GM19372 (cell line): ENCODE measurements at regions not wholly inside any gene's neighbourhood (a gene's known extent, or its start where the extent isn't known, plus 50 kb on each side); places are given as distances from the start of the nearest gene placed in this dataset.
"Not testable (repeated sequence)": the region's sequence is repeated elsewhere in the genome, so short reads cannot be mapped to it uniquely, and the experiment has no call there.

Experiments
- ATAC-seq: cut with Tn5 transposase; IDR thresholded peaks from one replicate; pipeline ENCODE4 v1.9.1; 2021; ENCODE audit warnings: mild to moderate bottlenecking, low read depth, moderate library complexity; ENCODE audit not compliant: unreplicated experiment

GRCh38 chrX:13518126-13518525, 51.3 kb upstream of the EGFL6 start:
- no peak for ATAC-seq

DNA sequence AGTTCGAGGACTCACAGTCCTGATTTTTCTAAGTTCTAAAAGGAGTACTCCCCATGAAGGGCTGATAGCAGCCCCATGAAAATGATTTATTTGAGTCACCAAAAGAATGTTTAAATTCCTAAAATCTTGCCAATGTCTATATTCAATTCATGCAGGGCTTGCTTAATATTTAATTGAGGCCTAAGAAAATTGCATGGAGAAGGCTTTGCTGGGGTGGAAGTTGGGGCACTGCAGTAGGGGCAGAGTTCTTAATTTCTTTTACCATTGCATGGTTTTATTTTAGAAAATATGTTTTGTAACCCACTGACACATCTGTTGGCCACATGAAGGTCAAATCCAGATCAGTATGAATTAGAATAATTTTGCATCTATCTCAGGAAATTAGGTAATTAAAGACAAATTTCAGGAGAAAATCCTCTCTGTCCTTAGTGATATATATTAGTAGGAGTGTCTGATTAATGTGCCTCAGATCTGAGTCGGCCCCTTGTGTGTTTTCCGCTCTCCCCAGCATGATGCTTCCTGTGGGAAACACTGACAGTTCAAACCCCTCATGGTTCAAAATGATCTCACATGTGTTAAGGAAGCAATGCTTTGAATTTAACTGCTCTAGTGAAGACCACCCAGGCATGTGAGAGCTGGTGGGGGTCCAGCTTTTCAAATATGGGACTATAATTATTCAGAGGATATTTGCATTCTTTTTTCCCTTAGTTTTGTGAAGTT, 54.0 kb upstream of the EGFL6 start:
- ATAC-seq: no peak

GRCh38 chrX:13511944-13512330, 57.5 kb upstream of the EGFL6 start:
- ATAC-seq: no peak

DNA sequence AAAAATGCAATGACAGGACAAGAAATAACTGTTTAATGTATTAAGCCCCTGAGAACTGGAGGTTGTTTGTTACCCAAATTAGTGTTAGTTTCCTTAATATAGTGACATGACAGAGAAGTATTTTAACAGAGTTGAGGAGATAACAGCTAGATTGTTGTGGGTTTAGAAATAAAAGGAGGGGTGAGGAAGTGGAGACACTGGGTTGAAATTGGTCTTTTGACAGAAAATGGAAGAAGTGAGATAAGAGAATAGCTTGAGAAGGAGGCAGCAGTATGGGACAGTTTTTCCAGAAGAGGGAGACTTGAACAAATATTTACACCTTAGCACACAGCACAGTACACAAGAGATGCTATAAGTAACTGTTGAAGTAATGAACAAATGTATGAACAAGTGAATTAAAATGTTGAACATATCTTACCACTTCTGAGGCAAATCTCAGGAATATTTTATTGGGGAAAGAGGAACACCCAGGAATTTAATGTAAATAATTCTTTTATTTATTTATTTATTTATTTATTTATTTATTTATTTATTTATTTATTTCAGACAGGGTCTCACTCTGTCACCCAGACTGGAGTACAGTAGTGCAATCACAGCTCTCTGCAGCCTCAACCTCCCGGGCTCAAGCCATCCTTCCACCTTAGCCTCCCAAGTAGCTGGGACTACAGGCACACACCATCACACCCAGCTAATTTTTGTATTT, 58.0 kb upstream of the EGFL6 start:
- no peak for ATAC-seq

DNA sequence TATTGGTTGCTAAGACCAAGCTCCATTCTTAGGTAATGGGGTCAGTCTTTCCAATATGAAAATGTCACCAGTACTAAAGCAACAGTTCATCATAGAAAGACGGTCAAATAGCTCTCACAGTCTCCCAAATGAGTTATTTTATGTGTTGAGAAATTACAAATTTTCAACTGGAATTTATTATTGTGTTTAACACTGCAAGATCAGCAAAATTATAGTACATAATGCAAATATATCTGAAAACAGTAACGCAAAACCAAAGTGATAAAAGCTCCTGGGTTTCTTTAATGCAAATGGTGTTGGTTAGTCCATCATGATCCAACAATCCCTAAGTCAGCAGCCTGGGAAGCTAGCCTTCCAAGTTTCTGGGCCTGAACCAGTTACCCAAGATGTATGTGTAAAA, 61.5 kb upstream of the EGFL6 start:
- ATAC-seq: no peak

DNA sequence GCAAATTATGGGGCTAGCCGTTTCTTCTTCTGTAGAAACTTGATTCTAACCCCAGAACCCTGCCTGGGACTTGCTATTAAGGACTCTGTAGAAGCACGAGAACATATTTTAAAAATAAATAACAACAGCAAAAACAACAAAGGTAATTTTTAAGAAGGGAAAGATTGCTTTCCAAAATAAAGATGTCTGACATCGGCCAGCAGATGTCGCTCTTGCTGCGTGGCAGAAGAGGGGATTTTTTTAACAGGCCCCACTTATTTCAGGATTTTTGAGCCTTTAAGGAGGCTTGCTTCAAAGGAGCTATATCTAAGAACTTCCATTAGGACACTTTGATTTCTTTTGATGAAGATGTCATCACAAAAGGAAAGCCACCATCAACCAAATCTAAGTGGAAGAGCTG, 62.8 kb upstream of the EGFL6 start:
- no peak for ATAC-seq

- no peak for ATAC-seq
Measured at GRCh38 chrX:13502590-13502989, 66.8 kb upstream of the EGFL6 start.

- ATAC-seq: no peak
Measured at GRCh38 chrX:13499736-13500135, 69.7 kb upstream of the EGFL6 start.

DNA sequence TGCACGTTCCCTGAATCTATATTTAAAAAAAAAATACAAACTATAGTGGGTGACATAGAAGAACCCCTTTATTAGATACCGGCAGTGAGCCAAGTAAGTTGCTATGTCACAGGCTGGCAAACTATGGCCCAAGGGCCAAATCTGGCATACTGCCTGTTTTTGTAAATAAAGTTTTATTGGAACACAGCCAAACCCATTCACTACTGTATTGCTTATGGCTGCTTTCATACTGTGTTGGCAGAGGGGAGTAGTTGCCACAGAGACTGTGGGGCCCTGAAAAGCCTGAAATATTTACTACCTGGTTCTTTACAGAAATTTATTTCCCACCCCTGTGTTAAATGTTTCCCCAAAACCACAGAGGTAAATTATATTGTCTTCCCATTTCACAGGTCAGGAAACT, 71.2 kb upstream of the EGFL6 start:
- no peak for ATAC-seq

GRCh38 chrX:13495232-13495631, 74.2 kb upstream of the EGFL6 start:
- no peak for ATAC-seq

GRCh38 chrX:13494562-13494961, 74.8 kb upstream of the EGFL6 start:
- no peak for ATAC-seq

DNA sequence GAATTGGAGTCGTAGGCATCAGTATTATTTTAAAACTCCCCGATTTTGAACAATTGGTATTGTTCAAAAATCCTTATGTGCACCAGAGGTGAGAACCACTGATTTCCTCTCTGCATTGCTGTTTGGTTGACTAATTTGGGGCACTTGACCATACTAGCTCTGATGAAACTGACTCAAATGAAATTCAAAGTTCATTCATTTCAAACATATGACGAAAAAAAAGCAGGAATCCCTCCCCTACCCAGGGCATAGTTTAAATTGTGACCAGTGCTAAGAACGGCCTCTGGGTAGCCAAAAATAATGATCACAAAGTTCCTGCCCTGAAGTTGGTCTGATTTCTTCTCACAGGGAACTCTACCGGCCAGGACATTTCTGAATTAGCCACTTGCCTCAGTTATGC, 75.7 kb upstream of the EGFL6 start:
- no peak for ATAC-seq

DNA sequence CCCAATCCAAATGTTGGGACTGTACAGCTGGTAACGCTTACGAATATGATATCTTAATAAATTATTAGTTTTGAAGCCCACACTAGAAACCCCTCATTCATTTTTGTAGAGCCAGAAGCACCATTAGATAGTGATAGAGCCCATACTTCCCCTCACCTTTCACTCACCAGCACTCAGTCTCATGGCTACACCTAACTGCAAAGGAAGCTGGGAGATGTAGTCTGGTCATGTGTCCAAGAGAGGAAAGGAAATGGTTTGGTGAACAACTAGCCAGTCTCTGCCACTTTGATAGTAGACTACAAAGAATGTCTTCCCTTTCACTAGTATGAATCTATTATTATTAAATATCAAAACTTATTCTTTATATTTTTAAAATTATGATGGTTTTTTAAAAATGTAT, 77.1 kb upstream of the EGFL6 start:
- no peak for ATAC-seq

DNA sequence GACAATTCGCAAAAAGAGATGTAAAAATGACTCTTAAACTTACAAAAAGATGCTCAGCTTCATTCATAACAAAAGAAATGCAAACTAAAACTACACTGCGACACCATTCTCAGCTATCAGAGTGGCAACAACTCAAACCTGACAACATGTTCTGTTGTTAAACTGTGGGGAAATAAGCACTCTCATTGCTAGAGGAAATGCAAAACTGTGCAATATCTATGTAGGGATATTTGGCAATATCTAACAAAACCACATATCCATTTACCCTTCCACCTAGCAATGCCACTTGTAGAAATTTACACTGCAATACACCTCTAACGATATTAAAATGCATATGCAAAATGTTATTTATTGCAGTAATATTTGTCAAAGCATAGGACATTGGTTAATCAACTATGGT, 78.3 kb upstream of the EGFL6 start:
- no peak for ATAC-seq

DNA sequence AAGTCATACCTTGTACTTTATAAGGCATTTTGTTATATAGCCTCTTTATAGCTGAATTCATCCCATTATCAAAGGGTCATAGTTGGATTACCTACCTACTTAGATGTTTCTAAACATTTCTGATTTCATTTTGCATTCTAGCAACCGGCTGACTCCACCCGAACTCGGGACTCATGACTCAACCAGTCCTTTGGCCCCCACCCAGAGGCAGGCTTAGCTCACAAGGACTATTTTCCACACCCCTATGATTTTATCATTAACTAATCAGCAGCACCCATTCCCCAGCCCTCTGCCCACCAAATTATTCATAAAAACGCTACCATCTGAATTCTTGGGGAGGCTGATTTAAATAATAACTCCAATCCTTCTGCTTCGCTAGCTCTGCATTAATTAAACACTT, 79.9 kb upstream of the EGFL6 start:
- no peak for ATAC-seq

GRCh38 chrX:13487731-13488505, 81.5 kb upstream of the EGFL6 start:
- ATAC-seq: peak; percentile 55

GRCh38 chrX:13485167-13485566, 84.2 kb upstream of the EGFL6 start:
- ATAC-seq: no peak

- ATAC-seq: no peak
Measured at GRCh38 chrX:13483773-13484172, 85.6 kb upstream of the EGFL6 start.

- ATAC-seq: no peak
Measured at GRCh38 chrX:13482746-13483541, 86.5 kb upstream of the EGFL6 start.

- not testable (repeated sequence) for ATAC-seq
Measured at GRCh38 chrX:13480780-13481179, 88.6 kb upstream of the EGFL6 start.

DNA sequence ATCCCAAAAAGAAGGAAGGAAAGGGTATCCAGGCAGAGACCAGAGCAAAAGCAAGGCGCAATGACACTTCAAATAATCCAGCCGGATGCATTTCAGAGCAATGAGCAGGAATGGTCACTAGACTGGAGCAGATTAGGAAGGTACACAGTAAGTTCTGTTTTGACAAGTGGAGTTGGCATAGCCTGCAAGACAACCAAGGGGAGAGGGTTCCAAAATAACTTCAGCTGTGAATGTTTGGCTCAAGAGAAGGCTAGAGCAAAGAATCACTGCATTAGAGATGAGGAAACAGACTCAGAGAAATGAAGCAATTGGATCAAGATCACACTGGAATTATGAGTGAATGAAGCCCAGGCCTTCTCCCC, 90.0 kb upstream of the EGFL6 start:
- no peak for ATAC-seq
